HepG2 (cell line): ENCODE measurements at regions not wholly inside any gene's neighbourhood (a gene's known extent, or its start where the extent isn't known, plus 50 kb on each side); places are given as distances from the start of the nearest gene placed in this dataset.

Experiments
- ATAC-seq: fragments of 200-7000 bp; cut with Tn5 transposase; 3 replicates; pipeline ENCODE4 v1.9.1; 2020; ENCODE audit warnings: mild to moderate bottlenecking, moderate library complexity
- BruUV-seq: library from RNA; stranded (reverse); fragments of 400-500 nt; replicated peaks from 2 replicates; lab custom pipeline; 2021; lab: Mats Ljungman, UMichigan
- CTCF ChIA-PET: fragments of 300-600 bp; formaldehyde crosslinking; extraction: SDS; loops from one replicate; lab custom pipeline; 2021; ENCODE audit warnings: low total read pairs, inconsistent platforms, low intra/inter-chr PET ratio; lab: Yijun Ruan, JAX
- POLR2A ChIA-PET: fragments of 350-600 bp; sonication (Branson Sonifier 250); formaldehyde crosslinking; loops from one replicate; lab custom pipeline; 2020; ENCODE audit warnings: antibody characterized with exemption, inconsistent platforms; lab: Yijun Ruan, JAX
- DNase-seq: peaks from one replicate; pipeline ENCODE4 v3.0.0-alpha.2; 2015; ENCODE audit warnings: low spot score
- FAIRE-seq: peaks from 3 replicates; lab custom pipeline; 2011; peaks lifted over from hg19 to GRCh38; lab: Jason Lieb, UNC
- H2AFZ ChIP-seq: one replicate; pipeline ENCODE4 v1.6.1; 2011; ENCODE audit warnings: low read length, inconsistent platforms
- H3K27ac ChIP-seq: fragments of 300-600 bp; 3 replicates; pipeline ENCODE4 v1.8.0; 2011; ENCODE audit warnings: mixed run types, mild to moderate bottlenecking, mixed read lengths, low read length, inconsistent platforms; ENCODE audit not compliant: insufficient read depth; ENCODE audit errors: extremely low read length
- H3K27me3 ChIP-seq, 2 experiments: fragments of 200-600 bp in 1 of 2; 2 replicates in 1 of 2; 3 replicates in 1 of 2; pipeline versions ENCODE4 v1.6.0 to v1.8.0; 2011; ENCODE audit warnings: low read length in 2 of 2, mild to moderate bottlenecking in 2 of 2, moderate library complexity in 2 of 2, inconsistent platforms in 1 of 2; ENCODE audit not compliant: insufficient read depth in 2 of 2, control insufficient read depth in 1 of 2
- H3K36me3 ChIP-seq, 2 experiments: fragments of 200-600 bp in 1 of 2; replicated peaks in 1 of 2; 2 replicates in 1 of 2; 3 replicates in 1 of 2; pipeline versions ENCODE4 v1.5.1 to v1.8.0; 2011; ENCODE audit warnings: low read length in 2 of 2, inconsistent platforms in 1 of 2; ENCODE audit not compliant: insufficient read depth in 2 of 2, control insufficient read depth in 1 of 2
- H3K4me1 ChIP-seq: 2 replicates; pipeline ENCODE4 v1.5.1; 2012; ENCODE audit warnings: low read length, inconsistent platforms; ENCODE audit not compliant: insufficient read depth
- H3K4me2 ChIP-seq: 2 replicates; pipeline ENCODE4 v1.6.0; 2011; ENCODE audit warnings: low read depth, low read length, inconsistent platforms
- H3K4me3 ChIP-seq, 3 experiments: fragments of 200-600 bp in 1 of 3; sonication (generic), shearing (Covaris generic) in 1 of 3; replicated peaks in 1 of 3; 2 replicates each; pipeline ENCODE4 v1.5.1; 2011 to 2016; ENCODE audit warnings: low read length in 3 of 3, inconsistent platforms in 2 of 3, low read depth in 2 of 3, mild to moderate bottlenecking in 2 of 3, control low read depth in 1 of 3, mixed read lengths in 1 of 3; ENCODE audit not compliant: insufficient read depth in 1 of 3
- H3K79me2 ChIP-seq: one replicate; pipeline ENCODE4 v1.6.1; 2011; ENCODE audit warnings: low read length, inconsistent platforms; ENCODE audit not compliant: insufficient read depth
- H3K9ac ChIP-seq: 2 replicates; pipeline ENCODE4 v1.6.0; 2011; ENCODE audit warnings: mild to moderate bottlenecking, low read depth, low read length, inconsistent platforms; ENCODE audit not compliant: insufficient read depth
- H3K9me3 ChIP-seq: 2 replicates; pipeline ENCODE4 v1.5.1; 2012; ENCODE audit warnings: mild to moderate bottlenecking, low read length
- H4K20me1 ChIP-seq: 2 replicates; pipeline ENCODE4 v1.6.0; 2011; ENCODE audit warnings: inconsistent platforms, mild to moderate bottlenecking, low read length, moderate library complexity; ENCODE audit not compliant: insufficient read depth
- DPF2 ChIP-seq: sonication (generic); formaldehyde crosslinking; IDR thresholded peaks from 2 replicates; pipeline ENCODE4 v1.4.0; 2020; ENCODE audit warnings: mild to moderate bottlenecking, low read depth, missing genetic modification reagents, borderline replicate concordance
- SMAD9 ChIP-seq: sonication (generic); formaldehyde crosslinking; IDR thresholded peaks from 2 replicates; pipeline ENCODE4 v1.5.1; 2020; ENCODE audit warnings: mild to moderate bottlenecking, missing genetic modification reagents
- SRY ChIP-seq: sonication (generic); formaldehyde crosslinking; IDR thresholded peaks from 2 replicates; pipeline ENCODE4 v1.8.0; 2022; ENCODE audit warnings: mild to moderate bottlenecking, missing genetic modification reagents
- TRIM24 ChIP-seq: sonication (generic); formaldehyde crosslinking; IDR thresholded peaks from 2 replicates; pipeline ENCODE4 v1.8.0; 2022; ENCODE audit warnings: mild to moderate bottlenecking, missing genetic modification reagents
- WGBS: methylation state at CpG from one replicate; pipeline ENCODE4 v1.1.6; 2017; ENCODE audit warnings: low lambda C conversion rate; 5-methylcytosine and 5-hydroxymethylcytosine counted together
- in situ Hi-C: cut with HindIII; loops from 2 replicates; pipeline ENCODE4 v1.10.0; 2017; ENCODE audit warnings: low pct_unique_long_range_greater_than_20kb; ENCODE audit not compliant: extremely low pct_ligation_motif_present
- intact Hi-C: fragments of 100-400 bp; cut with micrococcal nuclease; formaldehyde crosslinking; loops from one replicate; pipeline ENCODE4 v1.10.0; 2022; ENCODE audit not compliant: unreplicated experiment
- TF ChIP-seq, protein P1 (sequence below): sonication (generic); formaldehyde crosslinking; IDR thresholded peaks from 2 replicates; pipeline ENCODE4 v1.4.0; 2020; ENCODE audit warnings: low read depth, mild to moderate bottlenecking, missing genetic modification reagents
- TF ChIP-seq, protein P2 (sequence below): sonication (generic); formaldehyde crosslinking; IDR thresholded peaks from one replicate; pipeline ENCODE4 v1.5.1; 2020; ENCODE audit warnings: mild to moderate bottlenecking, missing genetic modification reagents; ENCODE audit errors: not compliant biosample characterization
- TF ChIP-seq, protein P3 (sequence below): sonication (generic); formaldehyde crosslinking; IDR thresholded peaks from 2 replicates; pipeline ENCODE4 v1.8.0; 2022; ENCODE audit warnings: mild to moderate bottlenecking, missing genetic modification reagents; ENCODE audit not compliant: insufficient replicate concordance

DNA sequence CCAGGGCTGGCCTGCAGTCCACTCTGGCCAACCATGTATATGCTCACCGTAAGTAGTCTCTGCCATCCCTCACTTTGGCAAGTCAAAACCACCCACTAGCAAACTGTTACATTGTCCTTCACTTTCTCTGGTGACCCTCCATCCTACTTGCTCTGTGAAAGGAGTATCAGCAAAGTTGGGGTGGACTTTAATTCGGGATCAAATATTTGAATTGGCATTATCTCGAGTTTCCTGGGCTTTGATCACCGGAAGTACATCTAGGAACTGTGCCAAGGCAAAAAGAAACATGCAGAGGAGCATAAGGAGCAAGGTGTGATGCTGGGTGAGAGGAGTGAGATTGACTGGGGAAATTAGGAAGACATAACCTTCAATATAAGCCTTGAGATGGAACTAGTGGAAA, 188.9 kb upstream of the P2RY1 start:
- ChIA-PET CTCF (no interaction called here), POLR2A (no interaction called here)
- TF ChIP-seq, protein P1, sequence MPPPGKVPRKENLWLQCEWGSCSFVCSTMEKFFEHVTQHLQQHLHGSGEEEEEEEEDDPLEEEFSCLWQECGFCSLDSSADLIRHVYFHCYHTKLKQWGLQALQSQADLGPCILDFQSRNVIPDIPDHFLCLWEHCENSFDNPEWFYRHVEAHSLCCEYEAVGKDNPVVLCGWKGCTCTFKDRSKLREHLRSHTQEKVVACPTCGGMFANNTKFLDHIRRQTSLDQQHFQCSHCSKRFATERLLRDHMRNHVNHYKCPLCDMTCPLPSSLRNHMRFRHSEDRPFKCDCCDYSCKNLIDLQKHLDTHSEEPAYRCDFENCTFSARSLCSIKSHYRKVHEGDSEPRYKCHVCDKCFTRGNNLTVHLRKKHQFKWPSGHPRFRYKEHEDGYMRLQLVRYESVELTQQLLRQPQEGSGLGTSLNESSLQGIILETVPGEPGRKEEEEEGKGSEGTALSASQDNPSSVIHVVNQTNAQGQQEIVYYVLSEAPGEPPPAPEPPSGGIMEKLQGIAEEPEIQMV (CRISPR knock-in tag), result no peak
- TF ChIP-seq SMAD9 (CRISPR knock-in tag) (no peak), SRY (no peak), TRIM24 (CRISPR knock-in tag) (no peak), DPF2 (no peak)
- TF ChIP-seq, protein P2, sequence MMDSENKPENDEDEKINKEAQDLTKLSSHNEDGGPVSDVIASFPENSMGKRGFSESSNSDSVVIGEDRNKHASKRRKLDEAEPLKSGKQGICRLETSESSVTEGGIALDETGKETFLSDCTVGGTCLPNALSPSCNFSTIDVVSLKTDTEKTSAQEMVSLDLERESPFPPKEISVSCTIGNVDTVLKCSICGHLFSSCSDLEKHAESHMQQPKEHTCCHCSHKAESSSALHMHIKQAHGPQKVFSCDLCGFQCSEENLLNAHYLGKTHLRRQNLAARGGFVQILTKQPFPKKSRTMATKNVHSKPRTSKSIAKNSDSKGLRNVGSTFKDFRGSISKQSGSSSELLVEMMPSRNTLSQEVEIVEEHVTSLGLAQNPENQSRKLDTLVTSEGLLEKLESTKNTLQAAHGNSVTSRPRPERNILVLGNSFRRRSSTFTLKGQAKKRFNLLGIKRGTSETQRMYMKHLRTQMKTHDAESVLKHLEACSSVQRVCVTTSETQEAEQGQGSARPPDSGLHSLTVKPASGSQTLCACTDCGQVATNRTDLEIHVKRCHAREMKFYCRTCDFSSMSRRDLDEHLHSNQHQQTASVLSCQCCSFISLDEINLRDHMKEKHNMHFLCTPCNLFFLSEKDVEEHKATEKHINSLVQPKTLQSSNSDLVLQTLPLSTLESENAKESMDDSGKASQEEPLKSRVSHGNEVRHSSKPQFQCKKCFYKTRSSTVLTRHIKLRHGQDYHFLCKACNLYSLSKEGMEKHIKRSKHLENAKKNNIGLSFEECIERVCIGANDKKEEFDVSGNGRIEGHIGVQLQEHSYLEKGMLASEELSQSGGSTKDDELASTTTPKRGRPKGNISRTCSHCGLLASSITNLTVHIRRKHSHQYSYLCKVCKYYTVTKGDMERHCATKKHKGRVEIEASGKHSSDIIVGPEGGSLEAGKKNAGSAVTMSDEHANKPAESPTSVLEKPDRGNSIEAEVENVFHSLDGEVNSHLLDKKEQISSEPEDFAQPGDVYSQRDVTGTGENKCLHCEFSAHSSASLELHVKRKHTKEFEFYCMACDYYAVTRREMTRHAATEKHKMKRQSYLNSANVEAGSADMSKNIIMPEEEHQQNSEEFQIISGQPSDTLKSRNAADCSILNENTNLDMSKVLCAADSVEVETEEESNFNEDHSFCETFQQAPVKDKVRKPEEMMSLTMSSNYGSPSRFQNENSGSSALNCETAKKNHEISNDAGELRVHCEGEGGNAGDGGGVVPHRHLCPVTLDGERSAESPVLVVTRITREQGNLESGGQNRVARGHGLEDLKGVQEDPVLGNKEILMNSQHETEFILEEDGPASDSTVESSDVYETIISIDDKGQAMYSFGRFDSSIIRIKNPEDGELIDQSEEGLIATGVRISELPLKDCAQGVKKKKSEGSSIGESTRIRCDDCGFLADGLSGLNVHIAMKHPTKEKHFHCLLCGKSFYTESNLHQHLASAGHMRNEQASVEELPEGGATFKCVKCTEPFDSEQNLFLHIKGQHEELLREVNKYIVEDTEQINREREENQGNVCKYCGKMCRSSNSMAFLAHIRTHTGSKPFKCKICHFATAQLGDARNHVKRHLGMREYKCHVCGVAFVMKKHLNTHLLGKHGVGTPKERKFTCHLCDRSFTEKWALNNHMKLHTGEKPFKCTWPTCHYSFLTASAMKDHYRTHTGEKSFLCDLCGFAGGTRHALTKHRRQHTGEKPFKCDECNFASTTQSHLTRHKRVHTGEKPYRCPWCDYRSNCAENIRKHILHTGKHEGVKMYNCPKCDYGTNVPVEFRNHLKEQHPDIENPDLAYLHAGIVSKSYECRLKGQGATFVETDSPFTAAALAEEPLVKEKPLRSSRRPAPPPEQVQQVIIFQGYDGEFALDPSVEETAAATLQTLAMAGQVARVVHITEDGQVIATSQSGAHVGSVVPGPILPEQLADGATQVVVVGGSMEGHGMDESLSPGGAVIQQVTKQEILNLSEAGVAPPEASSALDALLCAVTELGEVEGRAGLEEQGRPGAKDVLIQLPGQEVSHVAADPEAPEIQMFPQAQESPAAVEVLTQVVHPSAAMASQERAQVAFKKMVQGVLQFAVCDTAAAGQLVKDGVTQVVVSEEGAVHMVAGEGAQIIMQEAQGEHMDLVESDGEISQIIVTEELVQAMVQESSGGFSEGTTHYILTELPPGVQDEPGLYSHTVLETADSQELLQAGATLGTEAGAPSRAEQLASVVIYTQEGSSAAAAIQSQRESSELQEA (CRISPR knock-in tag), result no peak
- TF ChIP-seq, protein P3, sequence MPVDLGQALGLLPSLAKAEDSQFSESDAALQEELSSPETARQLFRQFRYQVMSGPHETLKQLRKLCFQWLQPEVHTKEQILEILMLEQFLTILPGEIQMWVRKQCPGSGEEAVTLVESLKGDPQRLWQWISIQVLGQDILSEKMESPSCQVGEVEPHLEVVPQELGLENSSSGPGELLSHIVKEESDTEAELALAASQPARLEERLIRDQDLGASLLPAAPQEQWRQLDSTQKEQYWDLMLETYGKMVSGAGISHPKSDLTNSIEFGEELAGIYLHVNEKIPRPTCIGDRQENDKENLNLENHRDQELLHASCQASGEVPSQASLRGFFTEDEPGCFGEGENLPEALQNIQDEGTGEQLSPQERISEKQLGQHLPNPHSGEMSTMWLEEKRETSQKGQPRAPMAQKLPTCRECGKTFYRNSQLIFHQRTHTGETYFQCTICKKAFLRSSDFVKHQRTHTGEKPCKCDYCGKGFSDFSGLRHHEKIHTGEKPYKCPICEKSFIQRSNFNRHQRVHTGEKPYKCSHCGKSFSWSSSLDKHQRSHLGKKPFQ (CRISPR knock-in tag), result no peak
- Histone ChIP-seq H3K9ac (no peak overlapping the region), H3K27me3 (no peaks in the 10 kb centered on the region), H3K4me1 (peaks cover 5% of the 10 kb centered on the region; the same call in 1 of the 2 replicates), H2AFZ (no peak overlapping the region), H4K20me1 (no peaks in the 10 kb centered on the region), H3K27ac (no peak overlapping the region), H3K9me3 (no peaks in the 10 kb centered on the region), H3K36me3 (no peaks in the 10 kb centered on the region), H3K4me3 (no peak overlapping the region), H3K79me2 (no peaks in the 10 kb centered on the region), H3K4me2 (no peak overlapping the region)
- 3% methylated on average over 4 of the region's 4 CpGs for WGBS
- DNase-seq, result no peak
- FAIRE-seq, result no peak
- intact Hi-C loops, result no loop called here
- no TSS peak for BruUV-seq
- in situ Hi-C loops, result no loop called here
- ATAC-seq, result 0 out of 3 replicates have a peak, but pooled peaks have one; percentile 35
